GM12872 (cell line): ENCODE measurements at regions not wholly inside any gene's neighbourhood (a gene's known extent, or its start where the extent isn't known, plus 50 kb on each side); places are given as distances from the start of the nearest gene placed in this dataset.

Source experiments
- TF ChIP-seq, protein P1 (sequence below): IDR thresholded peaks from 3 replicates; pipeline ENCODE4 v1.5.1; 2011; ENCODE audit warnings: low read depth, mild to moderate bottlenecking, low read length, moderate library complexity; ENCODE audit not compliant: insufficient read depth

DNA sequence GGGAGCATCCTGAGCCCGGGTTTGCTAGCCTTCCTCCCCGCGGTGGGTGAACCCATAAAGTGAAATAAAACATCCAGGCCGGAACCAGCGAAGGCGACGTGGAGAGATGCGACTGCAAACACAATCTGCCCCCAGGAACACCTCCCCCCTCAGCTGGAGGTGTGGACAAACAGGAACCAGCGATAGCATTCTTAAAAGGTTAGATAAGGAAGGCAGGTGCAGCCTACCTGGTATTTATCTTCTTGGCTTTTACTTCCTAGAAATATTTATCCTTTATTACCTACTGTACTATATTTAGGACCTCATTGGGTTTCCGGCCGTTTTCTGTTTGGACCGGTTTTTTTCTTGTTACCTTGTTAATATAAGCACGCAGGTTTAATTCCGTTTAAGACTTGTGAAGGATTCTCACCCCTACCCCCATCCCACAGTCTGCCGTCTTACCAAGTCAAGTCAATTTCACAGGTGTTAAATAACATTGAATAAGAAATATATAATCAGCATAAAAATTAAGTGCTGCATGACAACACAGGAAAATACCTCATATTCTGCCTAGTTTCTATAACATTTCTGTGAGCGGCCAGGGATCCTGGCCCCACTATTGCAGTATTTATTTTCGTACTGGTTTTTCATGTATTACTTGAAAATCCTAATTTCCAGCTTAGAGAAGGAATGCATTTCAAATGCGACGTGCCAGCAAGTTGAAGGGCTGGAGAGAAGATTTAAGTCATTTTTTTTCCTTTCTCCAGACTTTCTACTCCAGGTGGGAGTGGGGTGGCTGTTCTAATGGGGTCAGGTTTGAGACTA is 224.0 kb upstream of the ID2 start:
- TF ChIP-seq, protein P1, sequence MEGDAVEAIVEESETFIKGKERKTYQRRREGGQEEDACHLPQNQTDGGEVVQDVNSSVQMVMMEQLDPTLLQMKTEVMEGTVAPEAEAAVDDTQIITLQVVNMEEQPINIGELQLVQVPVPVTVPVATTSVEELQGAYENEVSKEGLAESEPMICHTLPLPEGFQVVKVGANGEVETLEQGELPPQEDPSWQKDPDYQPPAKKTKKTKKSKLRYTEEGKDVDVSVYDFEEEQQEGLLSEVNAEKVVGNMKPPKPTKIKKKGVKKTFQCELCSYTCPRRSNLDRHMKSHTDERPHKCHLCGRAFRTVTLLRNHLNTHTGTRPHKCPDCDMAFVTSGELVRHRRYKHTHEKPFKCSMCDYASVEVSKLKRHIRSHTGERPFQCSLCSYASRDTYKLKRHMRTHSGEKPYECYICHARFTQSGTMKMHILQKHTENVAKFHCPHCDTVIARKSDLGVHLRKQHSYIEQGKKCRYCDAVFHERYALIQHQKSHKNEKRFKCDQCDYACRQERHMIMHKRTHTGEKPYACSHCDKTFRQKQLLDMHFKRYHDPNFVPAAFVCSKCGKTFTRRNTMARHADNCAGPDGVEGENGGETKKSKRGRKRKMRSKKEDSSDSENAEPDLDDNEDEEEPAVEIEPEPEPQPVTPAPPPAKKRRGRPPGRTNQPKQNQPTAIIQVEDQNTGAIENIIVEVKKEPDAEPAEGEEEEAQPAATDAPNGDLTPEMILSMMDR = no peak

DNA sequence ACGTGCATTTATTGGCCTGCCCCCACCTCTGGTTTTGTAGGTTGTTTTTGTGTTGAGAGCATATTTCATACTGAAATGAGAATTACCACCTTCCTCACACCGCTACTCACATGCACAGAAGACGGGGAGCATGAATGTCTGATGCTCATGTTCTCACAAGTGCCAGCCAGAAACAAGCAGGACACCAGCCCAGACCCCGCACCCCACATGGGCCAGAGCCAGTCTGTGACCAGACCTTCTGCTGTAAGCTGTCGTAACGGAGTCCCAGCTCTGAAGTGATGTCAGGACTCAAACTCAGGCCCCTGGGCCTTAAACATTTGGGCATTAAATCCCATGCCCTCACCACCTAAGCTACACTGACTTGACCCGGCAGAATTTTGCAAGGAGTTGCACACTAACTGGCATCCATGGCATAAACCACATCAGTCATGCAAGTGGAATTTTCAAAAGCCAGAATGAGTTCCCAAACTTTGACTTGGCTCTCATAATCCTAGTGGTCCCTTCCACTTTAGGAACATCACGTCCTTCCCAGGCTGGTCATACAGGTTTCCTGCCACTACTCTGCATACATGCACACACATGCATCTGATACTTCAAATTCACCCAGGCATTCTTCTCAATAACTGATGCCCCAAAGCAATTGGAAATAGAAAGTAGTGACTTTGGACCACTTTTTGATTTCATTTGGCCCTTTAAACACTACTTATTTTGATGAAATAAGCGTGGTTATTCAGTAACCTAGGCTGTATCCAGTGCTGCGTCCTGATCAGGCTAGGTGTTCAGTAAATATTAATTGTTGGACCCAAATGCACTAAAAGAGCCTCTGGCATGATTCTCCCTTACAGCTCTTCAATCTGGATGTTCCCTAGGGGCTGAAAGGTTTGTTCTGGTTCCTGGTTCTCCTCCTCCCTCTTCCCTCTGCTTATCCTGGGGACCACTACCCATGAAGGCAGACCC is 223.1 kb upstream of the ID2 start:
- TF ChIP-seq, protein P1 = no peak

DNA sequence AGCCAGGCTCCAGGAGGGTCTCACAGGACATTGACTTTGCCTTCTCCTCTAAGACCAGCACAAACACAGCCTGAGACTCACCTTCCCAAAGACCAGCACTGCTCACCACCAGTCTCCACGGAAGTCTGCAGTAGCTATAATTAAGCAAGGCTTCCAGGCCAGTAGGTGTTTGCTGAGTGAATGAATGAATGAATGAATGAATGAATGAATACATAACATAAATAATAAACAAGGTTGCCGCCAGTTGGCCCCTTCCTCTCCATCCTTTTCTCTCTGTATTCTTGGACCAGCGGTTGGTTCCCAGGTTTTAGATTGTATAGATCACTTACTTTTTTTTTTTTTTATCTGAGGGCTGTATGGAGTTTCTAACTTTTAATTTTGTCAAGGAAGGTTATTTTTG is 222.4 kb upstream of the ID2 start:
- TF ChIP-seq, protein P1 = no peak

DNA sequence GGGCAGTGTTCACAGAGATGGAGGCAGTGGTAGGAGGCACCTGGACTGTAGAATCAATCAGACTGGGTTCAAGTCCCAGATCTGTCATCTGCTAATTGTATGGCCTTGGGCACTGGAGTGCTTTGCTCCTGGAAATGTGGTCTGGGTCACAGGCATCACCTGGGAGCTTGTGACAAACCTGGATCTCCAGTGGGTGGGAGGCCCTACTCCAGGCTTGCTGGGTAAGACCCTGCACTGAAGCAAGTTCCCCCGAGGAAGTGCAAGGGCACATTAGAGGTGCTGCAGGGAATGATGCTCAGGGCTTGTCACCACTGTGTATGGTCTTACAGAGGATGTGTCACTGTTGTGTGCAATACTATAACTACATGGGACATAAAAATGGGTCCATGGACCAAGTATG is 220.5 kb upstream of the ID2 start:
- TF ChIP-seq, protein P1 = no peak

DNA sequence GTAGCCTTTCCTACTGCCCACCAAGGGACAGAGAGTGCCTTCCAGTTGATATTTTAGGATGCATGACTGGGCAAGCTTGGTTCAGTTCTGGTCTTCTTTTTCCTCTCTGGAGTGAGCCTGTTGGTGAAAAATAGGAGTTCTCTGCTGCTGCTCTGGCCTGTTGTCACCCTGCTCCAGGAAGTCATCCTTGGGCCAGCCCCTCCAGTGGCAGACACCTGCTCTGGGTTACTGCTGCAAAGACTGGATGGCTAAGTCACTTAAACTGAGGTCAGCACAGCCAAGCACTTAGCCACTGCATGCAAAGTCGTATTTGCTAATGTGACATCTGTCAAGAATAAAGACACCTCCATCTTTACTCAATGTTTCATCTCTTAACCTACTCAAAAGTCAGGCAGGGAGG is 219.6 kb upstream of the ID2 start:
- TF ChIP-seq, protein P1 = no peak

DNA sequence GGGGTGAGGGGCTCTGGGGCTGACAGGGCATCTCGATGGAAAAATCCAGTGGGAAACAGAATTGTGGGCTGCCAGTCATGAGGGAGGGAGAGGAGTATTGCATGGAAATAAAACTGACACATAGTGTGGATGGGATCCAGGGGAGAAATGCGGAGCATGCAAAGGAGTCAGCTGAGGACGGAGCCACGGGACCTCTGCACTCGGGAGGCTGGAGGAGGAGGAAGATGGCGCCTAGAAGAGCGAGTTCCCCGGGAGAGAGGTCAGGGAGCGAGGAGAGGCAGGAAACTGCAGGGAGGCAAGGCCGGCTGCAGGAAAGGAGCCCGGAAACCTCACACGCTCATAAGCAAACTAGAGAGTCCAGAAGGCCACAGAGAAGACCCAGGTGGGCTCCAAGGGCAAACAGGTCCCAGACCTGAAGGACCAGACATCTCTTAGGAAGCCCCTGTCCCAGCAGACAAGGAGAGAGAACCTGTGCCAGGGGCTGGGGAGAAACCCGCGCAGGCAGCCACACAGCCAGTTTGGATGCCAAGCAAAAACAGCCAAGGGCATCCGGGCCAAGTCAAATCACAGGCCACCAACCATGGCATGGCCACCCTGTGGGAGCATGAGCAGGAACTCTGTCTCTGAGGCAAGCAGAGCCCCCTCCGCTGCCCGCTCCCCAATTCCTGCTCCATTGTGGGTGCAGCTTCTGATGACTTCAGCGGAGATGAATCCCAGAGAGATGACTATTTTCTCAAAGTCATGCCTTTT is 218.8 kb upstream of the ID2 start:
- TF ChIP-seq, protein P1 = no peak

DNA sequence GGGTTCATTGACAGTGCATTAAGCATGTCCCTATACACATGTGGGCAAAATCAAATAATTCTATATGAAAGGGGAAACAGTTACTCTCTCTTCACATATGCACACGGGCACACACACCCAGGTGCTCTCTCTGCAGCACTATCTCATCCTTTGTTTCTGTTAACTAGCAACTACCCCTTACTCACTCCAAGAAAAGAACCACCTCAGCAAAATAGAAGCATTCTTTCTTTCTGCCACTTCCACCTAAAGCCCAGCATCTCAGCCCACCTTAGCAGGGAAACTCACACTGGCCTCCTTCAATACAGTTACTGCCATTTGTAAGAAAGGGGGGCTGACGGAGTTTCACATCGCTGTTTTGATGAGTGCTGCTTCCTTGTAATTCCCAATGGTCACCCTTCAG is 216.3 kb upstream of the ID2 start:
- TF ChIP-seq, protein P1 = no peak
